Stimulated activated CD8-positive, alpha-beta memory T cell treated with anti-CD3 and anti-CD28 coated beads, Interleukin-12 subunit alpha, Interleukin-12 subunit beta, amount 100 ng/mL, for 1 hour (primary cell): ENCODE measurements at regions not wholly inside any gene's neighbourhood (a gene's known extent, or its start where the extent isn't known, plus 50 kb on each side); places are given as distances from the start of the nearest gene placed in this dataset.

ENCODE experiments used
- DNase-seq: peaks from one replicate; pipeline ENCODE4 v3.0.0-alpha.2; 2020; ENCODE audit warnings: low read depth

GRCh38 chr3:70840106-70840870, 527.9 kb upstream of the MDFIC2 start:
- no peak for DNase-seq

DNA sequence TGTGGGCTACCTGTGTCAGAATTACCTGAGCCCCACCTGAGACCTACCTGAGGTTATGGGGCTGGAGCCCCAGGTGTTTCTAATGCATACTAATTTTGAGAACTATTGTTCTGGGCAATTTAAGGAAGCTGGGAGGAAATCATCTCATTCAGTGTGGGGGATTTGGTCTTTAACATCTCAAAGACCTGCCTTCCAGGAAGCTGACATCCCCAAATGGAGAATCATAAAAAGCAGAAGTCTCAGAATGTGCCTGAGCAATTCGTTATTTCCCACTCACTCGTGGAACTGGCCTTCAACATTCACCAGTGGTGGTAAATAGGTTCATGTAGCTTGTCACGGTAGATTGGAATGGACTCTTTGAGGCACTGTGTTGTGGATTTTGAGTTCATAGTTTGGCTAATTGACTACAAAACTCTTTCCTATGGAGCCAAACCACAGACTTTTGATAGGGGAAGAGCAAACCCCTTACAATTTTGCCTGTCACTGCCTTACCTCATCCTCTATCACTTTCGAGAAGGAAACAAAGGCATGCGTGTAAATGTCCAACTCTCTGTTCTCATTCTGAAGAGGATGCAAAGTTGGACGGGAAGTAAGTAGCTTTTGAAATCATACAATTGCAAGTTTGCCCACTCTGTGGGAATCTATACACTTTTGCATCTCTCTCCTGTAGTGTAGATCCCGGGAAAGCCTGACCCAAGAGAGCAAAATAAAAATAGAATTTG, 521.0 kb upstream of the MDFIC2 start:
- DNase-seq = no peak

GRCh38 chr3:70832834-70833205, 520.4 kb upstream of the MDFIC2 start:
- DNase-seq = no peak

DNA sequence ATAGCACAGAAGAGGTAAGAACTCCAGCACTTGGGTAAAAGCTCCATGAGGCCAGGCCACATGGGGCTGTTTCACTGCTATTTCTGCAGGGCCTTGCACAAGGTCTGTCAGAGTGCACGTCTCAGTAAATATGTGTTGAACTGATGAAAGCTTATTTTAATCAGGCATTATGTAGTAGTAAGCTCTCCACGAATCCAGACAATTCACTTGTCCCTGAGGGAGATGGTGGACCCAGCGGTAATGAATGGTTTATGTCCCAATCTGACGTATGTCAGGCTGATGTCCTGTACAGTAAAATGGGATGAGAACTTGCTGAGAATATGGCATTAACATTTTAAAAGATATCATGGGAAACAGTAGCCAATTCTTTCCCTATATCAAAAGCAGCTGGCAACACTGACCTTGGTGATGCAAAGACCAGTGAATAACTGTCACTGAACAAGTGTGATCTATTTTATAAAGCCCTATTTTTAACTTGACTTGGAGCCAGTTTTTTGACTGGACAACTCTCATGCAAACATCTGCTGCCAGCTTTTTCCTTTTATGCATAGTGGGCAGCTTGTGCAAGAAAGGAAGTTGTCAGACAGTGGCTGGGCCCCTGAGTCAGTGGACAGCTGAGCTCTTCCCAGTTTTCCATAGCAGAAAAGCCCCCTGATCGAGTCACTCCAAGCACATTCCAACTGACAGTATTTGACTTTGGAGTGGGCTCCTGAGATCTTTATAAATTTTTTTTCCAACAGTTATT, 519.8 kb upstream of the MDFIC2 start:
- no peak for DNase-seq

DNA sequence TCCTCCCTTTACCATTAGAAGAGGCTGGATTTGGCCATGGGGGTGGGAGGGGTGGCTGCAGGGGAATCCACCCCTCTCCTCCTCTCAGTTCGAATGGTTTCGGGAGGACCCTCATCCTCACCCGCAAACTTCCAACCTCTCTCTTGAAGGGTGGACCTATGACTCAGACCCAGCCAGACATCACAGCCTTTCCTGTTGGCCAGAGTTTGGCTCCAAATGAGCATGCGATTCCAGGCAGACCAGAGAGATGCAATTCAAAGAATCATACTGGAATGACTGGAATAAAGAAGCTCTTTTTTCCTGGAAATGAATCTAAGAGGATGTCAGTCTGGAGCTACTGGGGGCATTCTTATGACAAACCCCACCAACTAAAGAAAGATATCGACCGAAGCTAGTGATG, 516.7 kb upstream of the MDFIC2 start:
- no peak for DNase-seq

DNA sequence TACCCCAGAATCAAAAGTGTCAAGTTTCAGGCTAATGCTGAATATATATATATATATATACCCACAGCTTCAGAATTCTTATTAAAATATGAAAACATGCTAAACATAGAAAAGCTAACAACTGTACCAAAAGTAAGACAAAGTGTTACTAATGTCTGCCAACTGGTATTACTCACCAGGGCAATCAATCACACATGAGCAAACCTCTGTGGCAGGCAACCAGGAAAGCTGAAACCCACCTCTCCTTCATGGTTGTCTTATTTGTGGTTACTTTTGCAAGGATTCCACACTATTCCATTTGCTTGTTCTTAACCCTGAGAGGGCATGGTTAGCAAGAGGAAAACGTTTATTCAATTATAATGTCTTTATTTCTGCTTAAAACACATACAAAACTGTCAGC, 512.3 kb upstream of the MDFIC2 start:
- DNase-seq = no peak

GRCh38 chr3:70824078-70824477, 511.6 kb upstream of the MDFIC2 start:
- DNase-seq = no peak

DNA sequence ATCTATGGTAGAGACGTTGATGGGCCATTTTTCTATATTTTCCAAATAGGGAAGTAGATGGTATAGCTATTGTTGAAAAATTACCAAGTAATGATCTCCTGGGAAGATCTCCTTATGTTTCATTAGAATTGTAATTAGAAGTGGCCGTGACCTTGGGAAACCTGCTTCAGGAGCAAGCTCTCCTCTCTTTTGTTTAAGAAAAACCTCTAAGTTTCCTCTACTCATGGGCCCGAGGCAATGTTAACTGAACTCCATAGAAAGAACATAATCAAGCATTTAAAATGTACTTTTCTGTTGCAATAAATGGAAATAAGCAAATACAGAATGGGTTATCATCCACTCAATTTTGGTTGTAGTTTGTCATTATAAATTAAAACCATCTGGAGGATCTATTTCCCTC, 511.2 kb upstream of the MDFIC2 start:
- no peak for DNase-seq

GRCh38 chr3:70822669-70823068, 510.2 kb upstream of the MDFIC2 start:
- DNase-seq = no peak

- no peak for DNase-seq
Measured at GRCh38 chr3:70821602-70822001, 509.2 kb upstream of the MDFIC2 start.

GRCh38 chr3:70820397-70820796, 508.0 kb upstream of the MDFIC2 start:
- DNase-seq = no peak

DNA sequence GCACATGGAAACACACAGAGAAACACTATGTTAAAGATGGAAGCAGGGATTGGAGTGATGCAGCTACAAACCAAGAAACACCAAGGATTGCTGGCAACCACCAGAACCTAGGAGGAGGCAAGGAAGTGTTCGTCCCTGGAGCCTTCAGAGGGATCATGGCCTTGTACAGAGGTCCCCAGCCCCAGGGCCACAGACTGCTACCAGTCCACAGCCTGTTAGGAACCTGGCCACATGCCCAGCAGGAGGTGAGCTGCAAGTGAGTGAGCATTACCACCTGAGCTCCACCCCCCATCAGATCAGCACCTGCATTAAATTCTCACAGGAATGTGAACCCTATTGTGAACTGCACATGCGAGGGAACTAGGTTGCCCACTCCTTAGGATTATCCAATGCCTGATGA, 505.7 kb upstream of the MDFIC2 start:
- DNase-seq = no peak

DNA sequence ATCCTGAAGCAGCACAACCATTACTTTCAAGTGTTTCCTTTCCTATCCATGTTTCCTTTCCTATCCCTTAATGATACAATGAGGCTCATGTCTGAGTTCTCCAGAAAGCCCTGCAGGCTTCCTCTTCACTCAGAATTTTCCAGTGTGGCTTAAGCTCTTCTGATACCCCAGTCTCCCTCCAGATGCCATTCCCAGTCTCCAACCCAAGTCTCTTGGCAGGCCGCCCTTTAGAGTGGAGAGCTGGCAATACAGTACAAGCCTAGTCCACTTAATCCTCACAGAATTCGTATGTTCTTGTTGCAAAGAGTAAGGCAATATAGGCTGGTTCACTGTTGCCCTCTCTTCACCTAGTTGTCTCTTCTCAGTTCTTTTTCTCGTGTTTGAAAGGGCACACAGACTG, 503.9 kb upstream of the MDFIC2 start:
- DNase-seq = no peak

DNA sequence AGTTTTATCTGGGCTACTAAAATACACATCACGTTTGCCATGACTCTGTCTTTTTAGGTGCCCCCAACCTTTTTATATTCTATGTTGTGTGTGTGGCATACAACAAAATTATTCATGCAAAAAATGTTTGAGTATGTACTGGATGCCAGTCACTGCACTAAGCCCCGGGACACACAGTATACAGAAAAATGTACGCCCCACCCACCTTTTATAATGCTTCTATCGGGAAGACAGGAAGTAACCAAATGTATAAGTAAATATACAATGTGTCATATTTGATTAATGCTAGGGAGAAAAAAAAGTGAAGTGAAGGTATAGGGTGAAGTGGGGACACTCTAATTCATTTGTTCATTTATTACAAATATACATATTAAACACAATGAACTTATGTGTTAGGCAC, 503.4 kb upstream of the MDFIC2 start:
- no peak for DNase-seq

DNA sequence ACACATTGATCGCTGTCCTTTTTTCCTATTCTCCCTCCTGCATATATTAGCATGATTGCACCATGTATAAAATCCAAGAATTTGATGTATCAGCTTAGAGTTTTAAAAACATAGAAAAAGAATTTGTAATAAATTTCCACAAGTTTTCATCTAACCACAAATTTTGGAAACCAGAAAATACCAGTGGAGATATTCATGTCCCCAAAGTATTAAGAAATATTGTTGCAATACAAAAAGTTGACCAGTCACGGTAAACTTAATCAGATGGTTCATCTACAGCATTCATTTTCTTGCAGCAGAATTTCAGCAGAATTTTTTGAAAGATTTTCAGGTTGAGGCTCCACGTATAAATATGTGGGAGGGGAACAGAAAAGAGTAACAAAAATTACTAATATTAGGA, 500.9 kb upstream of the MDFIC2 start:
- DNase-seq = no peak

- DNase-seq = no peak
Measured at GRCh38 chr3:70811880-70812279, 499.4 kb upstream of the MDFIC2 start.

GRCh38 chr3:70808881-70809280, 496.4 kb upstream of the MDFIC2 start:
- DNase-seq = no peak

DNA sequence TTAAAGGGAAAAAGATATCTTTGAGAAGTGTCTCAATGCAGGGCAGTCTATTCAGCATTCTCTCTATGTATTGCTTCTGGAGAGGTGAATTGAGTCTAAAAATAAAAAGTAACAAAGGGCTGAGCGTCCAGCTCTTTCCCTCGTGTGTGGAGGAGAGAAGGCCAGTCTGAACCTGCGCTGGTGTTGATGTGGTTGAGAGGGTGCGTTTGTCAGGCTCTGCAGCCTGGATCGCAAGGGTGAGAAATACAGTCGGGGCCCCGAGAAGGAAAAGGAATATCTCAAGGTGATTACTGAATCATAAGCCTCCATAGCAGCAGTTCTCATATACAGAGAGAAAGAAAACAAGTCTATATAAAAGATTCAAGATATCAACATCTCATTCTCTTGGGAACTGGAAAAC, 494.1 kb upstream of the MDFIC2 start:
- no peak for DNase-seq

- no peak for DNase-seq
Measured at GRCh38 chr3:70806021-70806420, 493.6 kb upstream of the MDFIC2 start.

GRCh38 chr3:70805061-70805889, 492.8 kb upstream of the MDFIC2 start:
- DNase-seq = no peak

- no peak for DNase-seq
Measured at GRCh38 chr3:70803891-70804290, 491.5 kb upstream of the MDFIC2 start.

DNA sequence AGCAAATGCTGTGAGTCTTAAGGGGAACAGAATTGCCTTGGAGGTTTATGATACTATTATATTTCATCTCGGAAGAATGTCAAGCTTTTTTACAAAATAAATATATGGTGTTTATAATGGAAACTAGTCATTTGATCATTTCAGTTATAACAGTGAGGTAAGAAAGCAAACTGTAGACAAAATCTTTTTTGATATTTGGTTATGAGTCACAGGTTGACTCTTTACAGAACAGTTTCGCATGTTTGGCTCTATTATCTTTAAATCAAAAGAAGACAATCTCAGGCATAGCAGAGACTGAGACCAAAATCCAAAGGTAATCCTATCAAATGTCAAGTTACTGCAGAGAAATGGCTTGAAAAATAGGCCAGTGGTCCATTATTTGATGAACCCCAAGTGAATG, 490.9 kb upstream of the MDFIC2 start:
- no peak for DNase-seq
